GM11168 (cell line): ENCODE measurements at regions not wholly inside any gene's neighbourhood (a gene's known extent, or its start where the extent isn't known, plus 50 kb on each side); places are given as distances from the start of the nearest gene placed in this dataset.

Source experiments
- in situ Hi-C: fragments of 300-500 bp; cut with MboI; formaldehyde crosslinking; loops from one replicate; pipeline ENCODE4 v1.12.0; 2022; ENCODE audit warnings: low sequenced_read_pairs; ENCODE audit not compliant: unreplicated experiment

DNA sequence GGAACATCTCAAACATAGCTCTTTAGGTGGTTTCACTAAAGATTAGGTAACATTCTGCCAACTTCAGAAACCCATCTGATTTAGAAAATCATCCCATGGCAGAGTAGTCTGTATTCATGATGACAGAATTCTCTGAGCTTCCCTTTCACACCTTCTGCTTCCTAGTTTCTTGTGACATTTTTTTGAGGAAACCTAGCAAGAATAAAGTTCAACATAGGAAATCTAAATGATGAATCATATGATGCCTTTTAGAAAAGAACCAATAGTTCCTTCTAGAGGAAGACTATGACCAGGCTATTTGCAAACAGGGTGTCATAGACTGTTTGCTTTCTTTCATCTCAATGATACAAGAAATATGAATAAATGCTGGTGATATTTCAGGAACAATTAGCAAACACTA is 49.8 kb upstream of the CAMK2D start:
- in situ Hi-C loops, result no loop called here
